CD14-positive monocyte (primary cell): ENCODE measurements at regions not wholly inside any gene's neighbourhood (a gene's known extent, or its start where the extent isn't known, plus 50 kb on each side); places are given as distances from the start of the nearest gene placed in this dataset.
A peak's percentile ranks its signal among the peaks of the same experiment; 100 is the strongest.

Experiments
- DNase-seq, 3 donors: peaks; one replicate each; pipeline ENCODE4 v3.0.0-alpha.2; 2011 to 2022
- H2AFZ ChIP-seq: 2 replicates; pipeline ENCODE4 v1.6.0; 2012; ENCODE audit warnings: mild to moderate bottlenecking, low read depth, low read length, inconsistent platforms; ENCODE audit not compliant: insufficient read depth, poor library complexity, severe bottlenecking
- H3K27ac ChIP-seq, 2 donors: 1 replicate in 1 of 2; 2 replicates in 1 of 2; pipeline ENCODE4 v1.5.1; 2012 to 2013; ENCODE audit warnings: low read length in 2 of 2, control low read depth in 1 of 2, inconsistent platforms in 1 of 2, low read depth in 1 of 2, mild to moderate bottlenecking in 1 of 2
- H3K27me3 ChIP-seq, 2 donors: one replicate each; pipeline versions ENCODE4 v1.6.0 to v1.6.1; 2011 to 2013; ENCODE audit warnings: low read length in 2 of 2; ENCODE audit not compliant: control insufficient read depth in 2 of 2, insufficient read depth in 2 of 2
- H3K36me3 ChIP-seq, 2 donors: replicated peaks in 1 of 2; 1 replicate in 1 of 2; 2 replicates in 1 of 2; pipeline versions ENCODE4 v1.5.1 to v1.6.1; 2012 to 2013; ENCODE audit warnings: low read length in 2 of 2, control low read depth in 1 of 2, inconsistent platforms in 1 of 2, mild to moderate bottlenecking in 1 of 2; ENCODE audit not compliant: insufficient read depth in 2 of 2, control insufficient read depth in 1 of 2
- H3K4me1 ChIP-seq, 2 donors: 1 replicate in 1 of 2; 2 replicates in 1 of 2; pipeline versions ENCODE4 v1.5.1 to v1.6.1; 2012 to 2013; ENCODE audit warnings: low read length in 2 of 2, control low read depth in 1 of 2, inconsistent platforms in 1 of 2, mild to moderate bottlenecking in 1 of 2, moderate library complexity in 1 of 2; ENCODE audit not compliant: insufficient read depth in 2 of 2, control insufficient read depth in 1 of 2
- H3K4me2 ChIP-seq: replicated peaks from 2 replicates; pipeline ENCODE3; 2012; ENCODE audit warnings: low read length, moderate library complexity, mild to moderate bottlenecking; ENCODE audit not compliant: poor library complexity, severe bottlenecking; ENCODE audit errors: extremely low read depth
- H3K4me3 ChIP-seq, 3 experiments: fragments of 200-600 bp in 1 of 3; sonication (generic) in 1 of 3; replicated peaks in 1 of 3; 1 replicate in 2 of 3; 2 replicates in 1 of 3; pipeline ENCODE4 v1.5.1; 2011 to 2013; ENCODE audit warnings: low read length in 3 of 3, mild to moderate bottlenecking in 3 of 3, control low read depth in 2 of 3, low read depth in 2 of 3, inconsistent platforms in 1 of 3, moderate library complexity in 1 of 3
- H3K79me2 ChIP-seq: 2 replicates; pipeline ENCODE4 v1.6.0; 2012; ENCODE audit warnings: mild to moderate bottlenecking, control low read depth, inconsistent platforms, low read length, moderate library complexity; ENCODE audit not compliant: insufficient read depth
- H3K9ac ChIP-seq: 2 replicates; pipeline ENCODE4 v1.6.0; 2017; ENCODE audit warnings: low read length, mild to moderate bottlenecking; ENCODE audit not compliant: insufficient read depth, poor library complexity, severe bottlenecking
- H3K9me3 ChIP-seq, 2 donors: replicated peaks in 1 of 2; 1 replicate in 1 of 2; 2 replicates in 1 of 2; pipeline versions ENCODE4 v1.5.1 to v1.6.1; 2012 to 2013; ENCODE audit warnings: low read length in 2 of 2, control low read depth in 1 of 2; ENCODE audit not compliant: control insufficient read depth in 1 of 2, insufficient read depth in 1 of 2
- H4K20me1 ChIP-seq: 2 replicates; pipeline ENCODE4 v1.6.0; 2012; ENCODE audit warnings: mild to moderate bottlenecking, low read length, control low read depth, moderate library complexity; ENCODE audit not compliant: insufficient read depth
- H3K27ac Mint-ChIP-seq, 7 donors: one replicate each; pipeline ENCODE4 v1.8.0; 2020; ENCODE audit warnings: mild to moderate bottlenecking in 7 of 7, mixed read lengths in 7 of 7, moderate library complexity in 6 of 7, inconsistent platforms in 2 of 7
- H3K27me3 Mint-ChIP-seq, 3 donors: one replicate each; pipeline ENCODE4 v1.8.0; 2021 to 2022; ENCODE audit warnings: low read depth in 3 of 3, mild to moderate bottlenecking in 3 of 3, mixed read lengths in 3 of 3, moderate library complexity in 3 of 3, inconsistent platforms in 1 of 3
- H3K36me3 Mint-ChIP-seq, 2 donors: one replicate each; pipeline ENCODE4 v1.8.0; 2020; ENCODE audit warnings: mixed read lengths in 2 of 2, inconsistent platforms in 1 of 2, mild to moderate bottlenecking in 1 of 2
- H3K4me1 Mint-ChIP-seq: one replicate; pipeline ENCODE4 v1.8.0; 2020; ENCODE audit warnings: mild to moderate bottlenecking, mixed read lengths
- H3K4me3 Mint-ChIP-seq, 2 donors: one replicate each; pipeline ENCODE4 v1.8.0; 2020; ENCODE audit warnings: mild to moderate bottlenecking in 2 of 2, mixed read lengths in 2 of 2, moderate library complexity in 1 of 2
- H3K9me3 Mint-ChIP-seq, 7 donors: one replicate each; pipeline ENCODE4 v1.8.0; 2020 to 2022; ENCODE audit warnings: mixed read lengths in 7 of 7, mild to moderate bottlenecking in 6 of 7, moderate library complexity in 6 of 7, inconsistent platforms in 2 of 7
- WGBS: methylation state at CpG from one replicate; pipeline ENCODE4 v1.1.5; 2013; ENCODE audit warnings: missing lambda C conversion rate; ENCODE audit not compliant: insufficient coverage; 5-methylcytosine and 5-hydroxymethylcytosine counted together
- intact Hi-C, 2 donors: fragments of 100-400 bp; cut with micrococcal nuclease; formaldehyde crosslinking; loops; one replicate each; pipeline versions ENCODE4 v1.15.0 to v1.15.1; 2023
- TF ChIP-seq, protein P1 (sequence below): fragments of 200-600 bp; IDR thresholded peaks from one replicate; pipeline ENCODE4 v1.8.0; 2022; ENCODE audit warnings: antibody characterized with exemption, mild to moderate bottlenecking

DNA sequence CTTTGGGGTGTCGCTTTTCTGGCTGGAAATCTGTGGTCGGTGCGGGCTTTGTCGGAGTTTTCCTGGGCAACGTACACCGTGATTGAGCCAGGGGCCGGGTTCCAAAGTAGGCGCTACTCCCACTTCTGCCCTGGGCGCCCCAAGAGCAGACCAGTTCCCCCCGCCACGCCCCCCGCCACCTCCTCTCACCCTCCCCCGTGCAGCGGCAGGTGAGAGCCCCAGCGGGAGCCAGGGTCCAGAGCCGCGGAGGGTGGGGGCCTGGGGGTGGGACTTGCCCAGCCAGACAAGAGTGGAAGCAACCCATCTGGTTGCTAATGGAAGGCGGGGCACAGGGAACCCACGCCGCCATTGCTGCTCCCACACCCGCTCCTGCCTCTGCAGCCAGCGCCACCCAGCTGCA lies 2195.9 kb downstream of the PCDH9 start:
- H3K4me1 ChIP-seq, result no peaks in the 10 kb centered on the region
- Mint-ChIP-seq H3K4me3 (no peak overlapping the region), H3K27ac (no peak overlapping the region), H3K27me3 (peaks cover 0 to 1% (median 0%) of the 10 kb centered on the region in 3 donors), H3K4me1 (no peaks in the 10 kb centered on the region), H3K9me3 (peaks cover 3 to 14% (median 11%) of the 10 kb centered on the region in 7 donors), H3K36me3 (no peaks in the 10 kb centered on the region)
- H3K27ac ChIP-seq, result no peak overlapping the region
- intact Hi-C loops, result no loop called here
- no CpG with 5 or more reads among the region's 22 CpGs for WGBS
- no peaks in the 10 kb centered on the region for H4K20me1 ChIP-seq
- H3K27me3 ChIP-seq, result no peaks in the 10 kb centered on the region
- TF ChIP-seq, protein P1, sequence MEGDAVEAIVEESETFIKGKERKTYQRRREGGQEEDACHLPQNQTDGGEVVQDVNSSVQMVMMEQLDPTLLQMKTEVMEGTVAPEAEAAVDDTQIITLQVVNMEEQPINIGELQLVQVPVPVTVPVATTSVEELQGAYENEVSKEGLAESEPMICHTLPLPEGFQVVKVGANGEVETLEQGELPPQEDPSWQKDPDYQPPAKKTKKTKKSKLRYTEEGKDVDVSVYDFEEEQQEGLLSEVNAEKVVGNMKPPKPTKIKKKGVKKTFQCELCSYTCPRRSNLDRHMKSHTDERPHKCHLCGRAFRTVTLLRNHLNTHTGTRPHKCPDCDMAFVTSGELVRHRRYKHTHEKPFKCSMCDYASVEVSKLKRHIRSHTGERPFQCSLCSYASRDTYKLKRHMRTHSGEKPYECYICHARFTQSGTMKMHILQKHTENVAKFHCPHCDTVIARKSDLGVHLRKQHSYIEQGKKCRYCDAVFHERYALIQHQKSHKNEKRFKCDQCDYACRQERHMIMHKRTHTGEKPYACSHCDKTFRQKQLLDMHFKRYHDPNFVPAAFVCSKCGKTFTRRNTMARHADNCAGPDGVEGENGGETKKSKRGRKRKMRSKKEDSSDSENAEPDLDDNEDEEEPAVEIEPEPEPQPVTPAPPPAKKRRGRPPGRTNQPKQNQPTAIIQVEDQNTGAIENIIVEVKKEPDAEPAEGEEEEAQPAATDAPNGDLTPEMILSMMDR, result no peak
- H3K9me3 ChIP-seq, result peaks cover 4 to 19% of the 10 kb centered on the region in 2 donors
- no peak overlapping the region for H2AFZ ChIP-seq
- H3K9ac ChIP-seq, result no peak overlapping the region
- no peak for DNase-seq
- no peaks in the 10 kb centered on the region for H3K36me3 ChIP-seq
- no peaks in the 10 kb centered on the region for H3K79me2 ChIP-seq
- H3K4me2 ChIP-seq, result no peak overlapping the region
- H3K4me3 ChIP-seq, result no peak overlapping the region

DNA sequence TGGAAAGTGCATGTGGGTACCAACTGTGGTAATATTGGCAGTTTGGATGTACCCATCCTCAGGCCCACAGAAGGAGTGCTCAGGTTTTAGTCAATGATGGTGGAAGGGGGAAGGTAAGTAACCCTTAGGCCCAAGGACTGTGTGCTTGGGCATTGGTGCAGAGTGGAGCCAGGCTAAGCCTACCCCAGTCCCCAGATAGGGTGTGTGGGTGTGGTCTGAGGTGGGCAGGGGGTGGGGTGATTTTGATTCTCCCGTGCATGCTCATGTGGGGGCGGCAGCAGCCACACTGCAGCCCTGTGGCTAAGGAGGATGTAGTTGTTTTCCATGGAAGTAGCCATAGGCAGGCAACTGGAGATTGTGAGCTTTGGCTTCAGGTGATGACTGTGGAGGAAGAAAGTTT lies 2197.3 kb downstream of the PCDH9 start:
- Histone ChIP-seq H3K4me3 (no peak overlapping the region), H3K36me3 (no peaks in the 10 kb centered on the region), H3K27ac (no peak overlapping the region), H3K9me3 (peaks cover 4 to 19% of the 10 kb centered on the region in 2 donors), H3K27me3 (no peaks in the 10 kb centered on the region), H3K9ac (no peak overlapping the region), H3K79me2 (no peaks in the 10 kb centered on the region), H3K4me2 (no peak overlapping the region), H4K20me1 (no peaks in the 10 kb centered on the region), H3K4me1 (no peaks in the 10 kb centered on the region), H2AFZ (no peak overlapping the region)
- 100% methylated on average over 2 of the region's 2 CpGs for WGBS
- intact Hi-C loops, result no loop called here
- TF ChIP-seq, protein P1, result no peak
- no peak for DNase-seq
- Mint-ChIP-seq H3K36me3 (no peaks in the 10 kb centered on the region), H3K27ac (peak overlapping the region in 1 of 7 donors; percentile 32), H3K27me3 (peaks cover 0 to 1% (median 0%) of the 10 kb centered on the region in 3 donors), H3K4me3 (no peak overlapping the region), H3K4me1 (no peaks in the 10 kb centered on the region), H3K9me3 (peaks cover 3 to 16% (median 11%) of the 10 kb centered on the region in 7 donors)
